Keratinocyte (primary cell): ENCODE measurements at regions not wholly inside any gene's neighbourhood (a gene's known extent, or its start where the extent isn't known, plus 50 kb on each side); places are given as distances from the start of the nearest gene placed in this dataset.

Experiments used
- DNase-seq: peaks from one replicate; pipeline ENCODE4 v3.0.0-alpha.2; 2011; ENCODE audit warnings: low read depth, missing footprints, low spot score
- FAIRE-seq: peaks from 2 replicates; lab custom pipeline; 2011; peaks lifted over from hg19 to GRCh38; lab: Jason Lieb, UNC
- H2AFZ ChIP-seq: 2 replicates; pipeline ENCODE4 v1.6.0; 2012; ENCODE audit warnings: low read length, control low read depth, inconsistent platforms; ENCODE audit not compliant: control insufficient read depth
- H3K27ac ChIP-seq: 2 replicates; pipeline ENCODE4 v1.5.1; 2011; ENCODE audit warnings: low read length; ENCODE audit not compliant: control insufficient read depth, insufficient read depth
- H3K27me3 ChIP-seq: 3 replicates; pipeline ENCODE4 v1.6.0; 2011; ENCODE audit warnings: low read length; ENCODE audit not compliant: control insufficient read depth, insufficient read depth; ENCODE audit errors: extremely low read depth
- H3K36me3 ChIP-seq, 2 experiments: 2 replicates in 1 of 2; 3 replicates in 1 of 2; pipeline ENCODE4 v1.5.1; 2011; ENCODE audit warnings: low read length in 2 of 2, mild to moderate bottlenecking in 1 of 2; ENCODE audit not compliant: control insufficient read depth in 2 of 2, insufficient read depth in 2 of 2; ENCODE audit errors: extremely low read depth in 1 of 2
- H3K4me1 ChIP-seq: 3 replicates; pipeline ENCODE4 v1.5.1; 2011; ENCODE audit warnings: low read length; ENCODE audit not compliant: control insufficient read depth, insufficient read depth; ENCODE audit errors: extremely low read depth
- H3K4me2 ChIP-seq: 3 replicates; pipeline ENCODE4 v1.6.0; 2011; ENCODE audit warnings: low read depth, low read length; ENCODE audit not compliant: control insufficient read depth, insufficient read depth; ENCODE audit errors: extremely low read depth
- H3K4me3 ChIP-seq, 3 experiments: fragments of 200-600 bp in 1 of 3; sonication (generic) in 1 of 3; 2 replicates in 2 of 3; 3 replicates in 1 of 3; pipeline ENCODE4 v1.5.1; 2011 to 2016; ENCODE audit warnings: low read length in 3 of 3, mild to moderate bottlenecking in 3 of 3, control low read depth in 2 of 3, inconsistent platforms in 1 of 3, low read depth in 1 of 3, mixed read lengths in 1 of 3, mixed run types in 1 of 3, moderate library complexity in 1 of 3; ENCODE audit not compliant: control insufficient read depth in 2 of 3, insufficient read depth in 2 of 3; ENCODE audit errors: extremely low read depth in 1 of 3
- H3K79me2 ChIP-seq: 2 replicates; pipeline ENCODE4 v1.6.0; 2012; ENCODE audit warnings: low read length; ENCODE audit not compliant: control insufficient read depth, insufficient read depth
- H3K9ac ChIP-seq: 3 replicates; pipeline ENCODE4 v1.6.0; 2011; ENCODE audit warnings: low read length; ENCODE audit not compliant: control insufficient read depth, insufficient read depth; ENCODE audit errors: extremely low read depth
- H3K9me1 ChIP-seq: 3 replicates; pipeline ENCODE4 v1.6.0; 2011; ENCODE audit warnings: low read length; ENCODE audit not compliant: control insufficient read depth, insufficient read depth; ENCODE audit errors: extremely low read depth
- H3K9me3 ChIP-seq: 2 replicates; pipeline ENCODE4 v1.5.1; 2012; ENCODE audit warnings: low read depth, low read length; ENCODE audit not compliant: control insufficient read depth
- H4K20me1 ChIP-seq: 3 replicates; pipeline ENCODE4 v1.6.0; 2011; ENCODE audit warnings: low read length; ENCODE audit not compliant: control insufficient read depth, insufficient read depth; ENCODE audit errors: extremely low read depth
- CTCF ChIP-seq, 3 experiments: IDR thresholded peaks in 1 of 3; conservative IDR thresholded peaks in 1 of 3; optimal IDR thresholded peaks in 1 of 3; 2 replicates in 2 of 3; 3 replicates in 1 of 3; pipeline versions ENCODE3 to v1.5.1; 2011; ENCODE audit warnings: low read length in 3 of 3, mild to moderate bottlenecking in 3 of 3, moderate library complexity in 2 of 3, control low read depth in 1 of 3, inconsistent platforms in 1 of 3; ENCODE audit not compliant: insufficient read depth in 2 of 3; ENCODE audit errors: extremely low read depth in 1 of 3
- EZH2 ChIP-seq: IDR thresholded peaks from one replicate; pipeline ENCODE4 v1.6.1; 2012; ENCODE audit warnings: inconsistent platforms, mild to moderate bottlenecking, low read length, moderate library complexity
- dilution Hi-C: fragments of 300-500 bp; cut with MboI; formaldehyde crosslinking; loops from one replicate; pipeline ENCODE4 v1.7.0; 2020; ENCODE audit warnings: low sequenced_read_pairs; ENCODE audit not compliant: extremely low pct_ligation_motif_present

- H3K9ac ChIP-seq, result no peak overlapping the region
- dilution Hi-C loops, result no loop called here
Observed at GRCh38 chrX:101774340-101774739, 114.7 kb upstream of the ARMCX2 start.

GRCh38 chrX:101764538-101764937, 104.9 kb upstream of the ARMCX2 start:
- H3K4me3 ChIP-seq, result no peak overlapping the region
- H2AFZ ChIP-seq, result no peak overlapping the region
- no peak for FAIRE-seq
- no peak overlapping the region for H3K27ac ChIP-seq
- no peak for TF ChIP-seq CTCF (optimal IDR thresholded peaks at IDR 0.05 in 1 of 3, IDR thresholded peaks at IDR 0.05 in 1 of 3, conservative IDR thresholded peaks at IDR 0.05 in 1 of 3; ENCODE audit: extremely low read depth in 1 of 3, insufficient read depth in 2 of 3, low read length in 3 of 3)
- no peak for TF ChIP-seq EZH2
- DNase-seq, result no peak
- no peaks in the 10 kb centered on the region for H4K20me1 ChIP-seq
- H3K9me1 ChIP-seq, result no peaks in the 10 kb centered on the region
- H3K27me3 ChIP-seq, result no peaks in the 10 kb centered on the region
- H3K36me3 ChIP-seq, result no peaks in the 10 kb centered on the region
- no peak overlapping the region for H3K9ac ChIP-seq
- dilution Hi-C loops, result no loop called here
- no peaks in the 10 kb centered on the region for H3K4me1 ChIP-seq
- H3K4me2 ChIP-seq, result no peak overlapping the region
- H3K9me3 ChIP-seq, result no peaks in the 10 kb centered on the region
- H3K79me2 ChIP-seq, result no peaks in the 10 kb centered on the region

More at GRCh38 chrX:101774340-101774739, 114.7 kb upstream of the ARMCX2 start:
- DNase-seq (no peak), FAIRE-seq (no peak)
- H3K4me3 ChIP-seq, result no peak overlapping the region
- H2AFZ ChIP-seq, result no peak overlapping the region
- H3K4me1 ChIP-seq, result no peaks in the 10 kb centered on the region
- no peaks in the 10 kb centered on the region for H3K36me3 ChIP-seq
- H3K4me2 ChIP-seq, result no peak overlapping the region
- H3K9me3 ChIP-seq, result no peaks in the 10 kb centered on the region
- TF ChIP-seq CTCF (optimal IDR thresholded peaks at IDR 0.05 in 1 of 3, IDR thresholded peaks at IDR 0.05 in 1 of 3, conservative IDR thresholded peaks at IDR 0.05 in 1 of 3; ENCODE audit: extremely low read depth in 1 of 3, insufficient read depth in 2 of 3, low read length in 3 of 3), result no peak
- no peak for TF ChIP-seq EZH2
- no peaks in the 10 kb centered on the region for H3K79me2 ChIP-seq
- no peaks in the 10 kb centered on the region for H3K9me1 ChIP-seq
- no peak overlapping the region for H3K27ac ChIP-seq
- H4K20me1 ChIP-seq, result no peaks in the 10 kb centered on the region
- no peaks in the 10 kb centered on the region for H3K27me3 ChIP-seq
